ENCODE measurements at regions not wholly inside any gene's neighbourhood (a gene's known extent, or its start where the extent isn't known, plus 50 kb on each side); places are given as distances from the start of the nearest gene placed in this dataset.

DNA sequence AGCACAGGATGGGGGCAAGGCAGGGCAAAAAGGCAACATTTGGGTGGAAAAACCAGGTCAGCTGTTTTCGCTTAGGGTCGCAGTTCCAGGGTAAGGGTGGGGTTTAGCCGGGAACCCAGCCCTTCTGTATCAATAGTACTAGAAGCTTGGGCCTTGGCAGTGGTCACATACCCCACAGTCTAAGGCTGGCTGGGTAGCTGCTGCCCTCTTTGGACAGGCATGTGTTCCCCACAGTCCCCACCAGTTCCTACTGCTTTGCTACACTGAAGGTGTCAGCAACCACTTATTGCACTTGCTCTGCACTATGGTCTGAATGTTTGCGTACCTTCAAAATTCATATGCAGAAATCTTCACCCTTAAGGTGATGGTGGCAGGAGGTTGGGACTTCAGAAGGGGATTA, 349.8 kb downstream of the LTN1 start:
- Histone ChIP-seq H3K9me3 (no peaks in the 10 kb centered on the region), H3K27ac (no peak overlapping the region), H3K27me3 (no peaks in the 10 kb centered on the region), H3K4me3 (no peak overlapping the region), H3K4me1 (no peaks in the 10 kb centered on the region), H3K36me3 (no peaks in the 10 kb centered on the region)
- TF ChIP-seq, protein P1, sequence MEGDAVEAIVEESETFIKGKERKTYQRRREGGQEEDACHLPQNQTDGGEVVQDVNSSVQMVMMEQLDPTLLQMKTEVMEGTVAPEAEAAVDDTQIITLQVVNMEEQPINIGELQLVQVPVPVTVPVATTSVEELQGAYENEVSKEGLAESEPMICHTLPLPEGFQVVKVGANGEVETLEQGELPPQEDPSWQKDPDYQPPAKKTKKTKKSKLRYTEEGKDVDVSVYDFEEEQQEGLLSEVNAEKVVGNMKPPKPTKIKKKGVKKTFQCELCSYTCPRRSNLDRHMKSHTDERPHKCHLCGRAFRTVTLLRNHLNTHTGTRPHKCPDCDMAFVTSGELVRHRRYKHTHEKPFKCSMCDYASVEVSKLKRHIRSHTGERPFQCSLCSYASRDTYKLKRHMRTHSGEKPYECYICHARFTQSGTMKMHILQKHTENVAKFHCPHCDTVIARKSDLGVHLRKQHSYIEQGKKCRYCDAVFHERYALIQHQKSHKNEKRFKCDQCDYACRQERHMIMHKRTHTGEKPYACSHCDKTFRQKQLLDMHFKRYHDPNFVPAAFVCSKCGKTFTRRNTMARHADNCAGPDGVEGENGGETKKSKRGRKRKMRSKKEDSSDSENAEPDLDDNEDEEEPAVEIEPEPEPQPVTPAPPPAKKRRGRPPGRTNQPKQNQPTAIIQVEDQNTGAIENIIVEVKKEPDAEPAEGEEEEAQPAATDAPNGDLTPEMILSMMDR (IDR thresholded peaks at IDR 0.05), result no peak
- ATAC-seq (no peak), DNase-seq (no peak)
- intact Hi-C loops (cut with DNase I), result no loop called here

DNA sequence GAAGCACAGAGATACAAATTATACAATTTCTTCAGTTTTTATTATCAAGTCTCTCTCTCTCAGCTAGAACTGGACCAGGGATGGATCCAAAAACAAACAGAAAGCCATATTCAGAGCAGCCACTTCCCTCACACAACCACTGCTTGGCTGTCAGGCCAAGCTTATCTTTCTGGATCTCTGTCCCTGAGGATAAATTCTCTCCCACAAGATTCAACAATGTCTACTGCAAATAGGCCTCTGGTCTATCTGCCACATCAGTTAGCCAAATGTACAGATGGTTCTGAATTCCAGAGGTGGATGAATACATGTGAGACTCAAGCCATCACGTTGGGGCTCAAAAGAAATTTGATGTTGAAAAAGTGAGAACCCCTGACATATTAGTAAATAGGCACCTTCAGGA, 350.9 kb downstream of the LTN1 start:
- TF ChIP-seq, protein P1 (IDR thresholded peaks at IDR 0.05), result no peak
- no peak overlapping the region for H3K4me3 ChIP-seq
- ATAC-seq, result no peak
- no peaks in the 10 kb centered on the region for H3K4me1 ChIP-seq
- no peak overlapping the region for H3K27ac ChIP-seq
- no peaks in the 10 kb centered on the region for H3K9me3 ChIP-seq
- intact Hi-C loops (cut with DNase I), result no loop called here
- DNase-seq, result no peak
- H3K27me3 ChIP-seq, result no peaks in the 10 kb centered on the region
- no peaks in the 10 kb centered on the region for H3K36me3 ChIP-seq

DNA sequence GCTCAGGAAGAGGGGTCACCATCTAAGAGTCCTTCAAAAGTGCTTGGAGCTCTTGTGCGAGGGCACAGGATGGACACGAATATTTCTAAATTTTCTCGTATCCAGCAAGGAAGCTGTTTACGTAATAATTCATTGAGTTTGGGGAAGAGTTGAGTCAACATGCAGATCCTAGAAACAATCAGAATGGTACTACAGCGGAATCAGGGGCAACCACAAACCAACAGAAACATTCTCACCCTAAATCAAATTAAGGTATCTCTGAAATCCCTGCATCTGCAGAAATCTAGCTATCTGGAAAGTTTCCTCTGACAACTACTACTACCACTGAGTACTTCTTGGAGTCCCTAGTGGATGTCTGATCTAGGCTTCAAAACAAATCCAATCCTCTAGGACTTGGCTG, 352.4 kb downstream of the LTN1 start:
- H3K27me3 ChIP-seq, result no peaks in the 10 kb centered on the region
- ATAC-seq (no peak), DNase-seq (no peak)
- H3K4me1 ChIP-seq, result no peaks in the 10 kb centered on the region
- intact Hi-C loops (cut with DNase I), result no loop called here
- H3K36me3 ChIP-seq, result no peaks in the 10 kb centered on the region
- TF ChIP-seq, protein P1 (IDR thresholded peaks at IDR 0.05), result no peak
- H3K4me3 ChIP-seq, result no peak overlapping the region
- no peak overlapping the region for H3K27ac ChIP-seq
- no peaks in the 10 kb centered on the region for H3K9me3 ChIP-seq

DNA sequence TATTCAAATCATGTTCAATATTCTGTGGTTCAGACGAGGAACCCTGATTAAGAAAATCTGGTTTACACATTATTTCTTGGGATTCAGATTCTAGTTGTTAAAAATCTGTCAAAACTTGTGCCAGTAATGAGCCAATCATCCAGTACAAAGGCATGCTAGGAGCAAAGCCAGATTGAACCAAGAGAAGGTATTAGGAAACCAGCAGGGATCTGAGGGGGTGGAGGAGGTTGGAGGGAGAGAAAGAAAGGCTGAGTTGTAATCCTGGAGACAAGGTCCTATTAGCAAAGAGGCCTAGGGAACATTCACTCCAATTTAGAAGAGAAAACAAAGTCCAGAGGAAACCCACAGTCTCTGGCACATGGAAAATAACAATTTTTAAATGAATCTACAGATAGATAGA, 352.9 kb downstream of the LTN1 start:
- Histone ChIP-seq H3K36me3 (no peaks in the 10 kb centered on the region), H3K9me3 (no peaks in the 10 kb centered on the region), H3K27me3 (no peaks in the 10 kb centered on the region), H3K4me3 (no peak overlapping the region), H3K27ac (no peak overlapping the region), H3K4me1 (no peaks in the 10 kb centered on the region)
- intact Hi-C loops (cut with DNase I), result no loop called here
- TF ChIP-seq, protein P1 (IDR thresholded peaks at IDR 0.05), result no peak
- ATAC-seq (no peak), DNase-seq (no peak)

DNA sequence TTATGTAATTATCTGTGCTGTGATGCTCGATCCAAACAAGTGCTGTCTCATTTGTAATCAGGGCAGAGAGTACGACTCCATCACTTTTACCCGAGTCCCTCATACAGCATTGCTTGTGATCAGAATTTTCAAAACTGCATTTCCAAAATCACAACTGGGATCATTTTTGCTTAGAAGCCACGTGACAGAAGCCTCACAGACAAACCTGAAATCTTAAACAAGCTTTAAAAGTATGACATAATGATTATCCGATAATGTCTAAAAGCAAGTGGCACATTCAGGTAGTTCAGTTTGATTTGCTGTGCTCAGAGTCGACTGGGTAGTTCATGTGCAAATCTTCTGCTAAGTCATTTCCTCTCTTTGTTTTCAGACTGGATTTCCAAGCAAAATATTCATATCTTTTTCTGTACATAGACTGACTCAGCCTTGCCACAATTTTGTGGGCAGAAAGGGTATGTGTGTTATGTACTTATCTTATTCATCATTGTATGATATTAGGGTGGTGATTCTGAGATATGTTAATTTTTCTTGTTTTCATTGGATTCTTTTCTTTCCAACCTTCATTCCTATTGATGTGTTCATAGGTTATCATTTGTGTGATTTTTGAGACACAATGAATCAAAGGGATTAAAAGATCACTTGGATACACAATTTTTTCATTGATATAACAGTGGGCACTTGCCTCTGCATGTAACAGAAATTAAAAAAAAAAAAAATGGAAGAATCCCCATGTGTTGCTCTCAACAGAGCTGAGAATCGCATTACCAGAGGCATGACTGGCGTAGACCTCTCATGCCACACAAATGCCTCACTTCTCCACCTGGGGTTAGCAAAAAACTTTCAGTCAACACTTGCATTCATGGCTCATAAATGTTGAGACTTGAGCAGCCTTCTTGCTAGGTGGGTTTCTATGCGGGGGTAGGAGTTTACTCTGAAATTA, 355.7 kb downstream of the LTN1 start:
- H3K4me1 ChIP-seq, result no peaks in the 10 kb centered on the region
- DNase-seq, result no peak
- TF ChIP-seq, protein P1 (IDR thresholded peaks at IDR 0.05), result no peak
- H3K27ac ChIP-seq, result no peak overlapping the region
- H3K36me3 ChIP-seq, result no peaks in the 10 kb centered on the region
- no peak overlapping the region for H3K4me3 ChIP-seq
- H3K9me3 ChIP-seq, result no peaks in the 10 kb centered on the region
- no peaks in the 10 kb centered on the region for H3K27me3 ChIP-seq
- peak; percentile 33 for ATAC-seq
- intact Hi-C loops (cut with DNase I), result no loop called here

All from left lung (tissue), 4 donors.